ENCODE measurements at regions not wholly inside any gene's neighbourhood (a gene's known extent, or its start where the extent isn't known, plus 50 kb on each side); places are given as distances from the start of the nearest gene placed in this dataset.

DNA sequence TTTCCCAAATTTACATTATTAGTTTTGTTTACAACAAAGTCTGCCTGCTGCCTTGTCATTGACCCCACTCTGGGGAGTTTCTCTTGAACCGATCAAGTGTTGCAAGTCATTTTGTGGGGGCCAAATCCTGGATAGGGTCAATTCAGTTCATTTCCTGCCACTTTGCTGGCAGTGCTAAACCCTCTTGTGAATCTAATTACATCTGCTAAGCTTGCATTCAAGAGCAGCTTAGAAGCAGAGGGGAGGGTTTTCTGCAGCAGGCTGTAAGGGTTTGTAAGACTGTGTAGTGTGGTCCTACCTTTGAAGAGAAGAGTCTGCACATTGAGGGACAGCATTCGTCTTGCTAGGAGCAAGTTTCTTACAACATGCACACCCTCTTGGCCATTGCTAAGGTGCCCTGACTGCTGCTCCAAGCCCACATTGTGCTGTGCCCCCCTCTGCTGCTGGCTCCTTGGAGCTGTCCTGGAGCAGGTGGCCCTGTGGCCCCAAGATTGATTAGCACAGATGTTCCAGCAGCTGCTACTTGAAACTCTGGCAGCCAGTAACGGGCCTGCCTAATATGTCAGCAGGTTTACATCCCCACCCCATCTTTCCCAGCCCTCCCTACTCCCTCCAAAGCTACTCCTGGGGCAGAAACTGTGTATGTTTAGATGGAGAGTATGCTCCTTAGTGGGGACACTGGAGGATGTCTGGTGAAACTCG, 174.5 kb upstream of the USP9Y start:
- TF ChIP-seq POLR2A (IDR thresholded peaks at IDR 0.05), result no peak
- TF ChIP-seq, protein P1, sequence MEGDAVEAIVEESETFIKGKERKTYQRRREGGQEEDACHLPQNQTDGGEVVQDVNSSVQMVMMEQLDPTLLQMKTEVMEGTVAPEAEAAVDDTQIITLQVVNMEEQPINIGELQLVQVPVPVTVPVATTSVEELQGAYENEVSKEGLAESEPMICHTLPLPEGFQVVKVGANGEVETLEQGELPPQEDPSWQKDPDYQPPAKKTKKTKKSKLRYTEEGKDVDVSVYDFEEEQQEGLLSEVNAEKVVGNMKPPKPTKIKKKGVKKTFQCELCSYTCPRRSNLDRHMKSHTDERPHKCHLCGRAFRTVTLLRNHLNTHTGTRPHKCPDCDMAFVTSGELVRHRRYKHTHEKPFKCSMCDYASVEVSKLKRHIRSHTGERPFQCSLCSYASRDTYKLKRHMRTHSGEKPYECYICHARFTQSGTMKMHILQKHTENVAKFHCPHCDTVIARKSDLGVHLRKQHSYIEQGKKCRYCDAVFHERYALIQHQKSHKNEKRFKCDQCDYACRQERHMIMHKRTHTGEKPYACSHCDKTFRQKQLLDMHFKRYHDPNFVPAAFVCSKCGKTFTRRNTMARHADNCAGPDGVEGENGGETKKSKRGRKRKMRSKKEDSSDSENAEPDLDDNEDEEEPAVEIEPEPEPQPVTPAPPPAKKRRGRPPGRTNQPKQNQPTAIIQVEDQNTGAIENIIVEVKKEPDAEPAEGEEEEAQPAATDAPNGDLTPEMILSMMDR (IDR thresholded peaks at IDR 0.05), result no peak
